Suprapubic skin (tissue), 4 donors: ENCODE measurements at regions not wholly inside any gene's neighbourhood (a gene's known extent, or its start where the extent isn't known, plus 50 kb on each side); places are given as distances from the start of the nearest gene placed in this dataset.

Experiments used
- DNase-seq, 2 donors: peaks; one replicate each; pipeline ENCODE4 v3.0.0-alpha.2; 2019; ENCODE audit warnings: low spot score in 2 of 2
- H3K27ac ChIP-seq: fragments of 200-600 bp; sonication (generic); one replicate; pipeline ENCODE4 v1.5.1; 2019
- H3K27me3 ChIP-seq: fragments of 200-600 bp; sonication (generic); one replicate; pipeline ENCODE4 v1.5.1; 2019
- H3K36me3 ChIP-seq: fragments of 200-600 bp; sonication (generic); one replicate; pipeline ENCODE4 v1.5.1; 2019
- H3K4me1 ChIP-seq: fragments of 200-600 bp; sonication (generic); one replicate; pipeline ENCODE4 v1.5.1; 2019
- H3K4me3 ChIP-seq: fragments of 200-600 bp; sonication (generic); one replicate; pipeline ENCODE4 v1.5.1; 2019; ENCODE audit warnings: mild to moderate bottlenecking
- H3K9me3 ChIP-seq: fragments of 200-600 bp; sonication (generic); one replicate; pipeline ENCODE4 v1.5.1; 2019
- EP300 ChIP-seq: sonication (generic); formaldehyde crosslinking; IDR thresholded peaks from one replicate; pipeline ENCODE4 v1.6.1; 2017; ENCODE audit warnings: antibody characterized with exemption
- POLR2A ChIP-seq, 2 donors: fragments of 450-650 bp; IDR thresholded peaks; one replicate each; pipeline ENCODE4 v1.6.1; 2017; ENCODE audit warnings: antibody characterized with exemption in 2 of 2, mild to moderate bottlenecking in 2 of 2, moderate library complexity in 2 of 2
- POLR2AphosphoS5 ChIP-seq, 3 donors: sonication (generic); formaldehyde crosslinking; IDR thresholded peaks; one replicate each; pipeline ENCODE4 v1.6.1; 2017; ENCODE audit warnings: antibody characterized with exemption in 3 of 3
- WGBS: methylation state at CpG from one replicate; pipeline ENCODE4 v1.1.5; 2018; 5-methylcytosine and 5-hydroxymethylcytosine counted together
- TF ChIP-seq, protein P1 (sequence below), 2 donors: fragments of 200-600 bp in 1 of 2; fragments of 450-650 bp in 1 of 2; sonication (generic) in 1 of 2; IDR thresholded peaks; one replicate each; pipeline ENCODE4 v1.5.1; 2016 to 2019; ENCODE audit warnings: antibody characterized with exemption in 2 of 2, mild to moderate bottlenecking in 1 of 2, moderate library complexity in 1 of 2

DNA sequence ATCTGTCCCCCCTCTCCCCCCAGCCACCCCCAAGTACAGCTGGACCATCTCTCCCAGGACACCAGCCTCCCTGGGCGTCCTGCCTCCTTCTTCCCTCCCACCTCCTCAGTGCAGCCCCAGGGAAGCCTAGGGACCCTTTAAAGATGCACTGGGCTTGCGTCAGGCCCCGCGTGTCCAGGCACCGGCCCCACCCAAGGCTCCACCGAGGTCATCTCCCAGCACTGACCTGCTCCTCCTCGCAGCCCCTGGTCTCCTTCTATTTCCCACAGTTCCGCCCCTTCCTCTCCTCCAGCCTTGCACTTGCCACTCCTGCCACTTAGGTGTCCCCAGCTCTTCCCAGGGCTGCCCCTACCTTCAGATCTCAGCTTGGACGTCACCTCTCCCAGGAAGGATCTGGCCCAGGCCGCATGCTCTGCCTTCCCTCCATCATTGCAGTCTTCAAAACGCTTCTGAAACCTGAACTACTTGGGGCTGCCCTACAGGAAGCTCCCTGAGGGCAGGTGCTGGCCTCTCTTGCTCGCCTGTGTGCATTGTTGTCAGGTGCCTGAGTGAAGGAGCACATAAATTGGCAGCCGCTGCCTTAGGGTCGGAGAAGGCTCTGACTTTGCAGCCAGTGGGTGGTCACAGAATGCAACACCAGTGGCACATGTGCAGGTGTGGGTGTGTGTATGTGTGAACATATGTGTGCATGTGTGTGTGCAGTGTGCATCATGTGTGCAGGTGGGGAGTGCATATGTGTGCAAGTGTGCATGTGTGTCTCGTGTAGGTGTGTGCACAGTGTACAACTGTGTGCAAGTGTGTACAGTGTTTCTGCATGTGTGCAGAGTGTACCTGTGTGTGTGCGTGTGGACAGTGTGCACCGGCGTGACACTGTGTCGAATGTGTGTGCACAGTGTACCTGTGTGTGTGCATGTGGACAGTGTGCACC, 152.9 kb downstream of the C9orf50 start:
- DNase-seq, result no peak
- H3K27ac ChIP-seq, result no peak overlapping the region
- H3K4me1 ChIP-seq, result peaks cover 34% of the 10 kb centered on the region
- no peaks in the 10 kb centered on the region for H3K9me3 ChIP-seq
- no peaks in the 10 kb centered on the region for H3K36me3 ChIP-seq
- no peak for TF ChIP-seq POLR2AphosphoS5 (IDR thresholded peaks at IDR 0.05)
- no peak for TF ChIP-seq EP300
- TF ChIP-seq, protein P1, sequence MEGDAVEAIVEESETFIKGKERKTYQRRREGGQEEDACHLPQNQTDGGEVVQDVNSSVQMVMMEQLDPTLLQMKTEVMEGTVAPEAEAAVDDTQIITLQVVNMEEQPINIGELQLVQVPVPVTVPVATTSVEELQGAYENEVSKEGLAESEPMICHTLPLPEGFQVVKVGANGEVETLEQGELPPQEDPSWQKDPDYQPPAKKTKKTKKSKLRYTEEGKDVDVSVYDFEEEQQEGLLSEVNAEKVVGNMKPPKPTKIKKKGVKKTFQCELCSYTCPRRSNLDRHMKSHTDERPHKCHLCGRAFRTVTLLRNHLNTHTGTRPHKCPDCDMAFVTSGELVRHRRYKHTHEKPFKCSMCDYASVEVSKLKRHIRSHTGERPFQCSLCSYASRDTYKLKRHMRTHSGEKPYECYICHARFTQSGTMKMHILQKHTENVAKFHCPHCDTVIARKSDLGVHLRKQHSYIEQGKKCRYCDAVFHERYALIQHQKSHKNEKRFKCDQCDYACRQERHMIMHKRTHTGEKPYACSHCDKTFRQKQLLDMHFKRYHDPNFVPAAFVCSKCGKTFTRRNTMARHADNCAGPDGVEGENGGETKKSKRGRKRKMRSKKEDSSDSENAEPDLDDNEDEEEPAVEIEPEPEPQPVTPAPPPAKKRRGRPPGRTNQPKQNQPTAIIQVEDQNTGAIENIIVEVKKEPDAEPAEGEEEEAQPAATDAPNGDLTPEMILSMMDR (IDR thresholded peaks at IDR 0.05), result no peak
- TF ChIP-seq POLR2A (IDR thresholded peaks at IDR 0.05), result no peak
- H3K4me3 ChIP-seq, result no peak overlapping the region
- no peaks in the 10 kb centered on the region for H3K27me3 ChIP-seq
- WGBS, result 87% methylated on average over 19 of the region's 19 CpGs

DNA sequence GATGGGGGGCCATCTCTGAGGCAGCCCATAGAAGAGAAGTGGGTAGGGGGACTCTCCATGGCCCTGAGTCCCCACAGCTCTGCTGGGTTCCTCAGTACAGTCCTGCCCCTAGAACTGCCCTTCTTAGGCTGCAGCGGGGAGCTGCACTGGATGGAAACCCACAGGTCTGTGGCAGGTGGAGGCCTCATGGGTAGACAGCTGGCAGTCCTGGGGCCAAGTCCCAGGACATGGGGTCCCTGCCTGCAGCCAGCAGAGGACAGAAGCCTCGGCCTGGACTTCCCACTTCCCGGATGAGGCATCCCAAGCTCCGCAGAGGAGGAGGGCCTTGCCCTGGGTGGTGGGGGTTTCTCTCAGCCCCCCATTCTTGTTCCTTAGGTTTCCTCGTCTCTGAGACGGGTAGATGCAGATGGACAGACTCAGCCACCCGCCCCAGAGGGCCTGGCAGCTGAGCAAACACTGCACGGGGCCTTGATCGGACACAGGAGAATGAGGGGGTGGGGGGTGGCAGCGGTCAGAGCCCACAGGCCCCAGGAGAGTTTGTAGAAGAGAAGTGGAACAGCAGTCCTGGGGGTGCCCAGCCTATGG, 153.8 kb downstream of the C9orf50 start:
- peaks cover 32% of the 10 kb centered on the region for H3K4me1 ChIP-seq
- no peaks in the 10 kb centered on the region for H3K36me3 ChIP-seq
- H3K9me3 ChIP-seq, result no peaks in the 10 kb centered on the region
- TF ChIP-seq, protein P1 (IDR thresholded peaks at IDR 0.05), result no peak
- TF ChIP-seq POLR2A (IDR thresholded peaks at IDR 0.05), result no peak
- no peak for TF ChIP-seq POLR2AphosphoS5 (IDR thresholded peaks at IDR 0.05)
- TF ChIP-seq EP300, result no peak
- H3K27ac ChIP-seq, result no peak overlapping the region
- H3K27me3 ChIP-seq, result no peaks in the 10 kb centered on the region
- 90% methylated on average over 8 of the region's 10 CpGs for WGBS
- no peak overlapping the region for H3K4me3 ChIP-seq
- no peak for DNase-seq

DNA sequence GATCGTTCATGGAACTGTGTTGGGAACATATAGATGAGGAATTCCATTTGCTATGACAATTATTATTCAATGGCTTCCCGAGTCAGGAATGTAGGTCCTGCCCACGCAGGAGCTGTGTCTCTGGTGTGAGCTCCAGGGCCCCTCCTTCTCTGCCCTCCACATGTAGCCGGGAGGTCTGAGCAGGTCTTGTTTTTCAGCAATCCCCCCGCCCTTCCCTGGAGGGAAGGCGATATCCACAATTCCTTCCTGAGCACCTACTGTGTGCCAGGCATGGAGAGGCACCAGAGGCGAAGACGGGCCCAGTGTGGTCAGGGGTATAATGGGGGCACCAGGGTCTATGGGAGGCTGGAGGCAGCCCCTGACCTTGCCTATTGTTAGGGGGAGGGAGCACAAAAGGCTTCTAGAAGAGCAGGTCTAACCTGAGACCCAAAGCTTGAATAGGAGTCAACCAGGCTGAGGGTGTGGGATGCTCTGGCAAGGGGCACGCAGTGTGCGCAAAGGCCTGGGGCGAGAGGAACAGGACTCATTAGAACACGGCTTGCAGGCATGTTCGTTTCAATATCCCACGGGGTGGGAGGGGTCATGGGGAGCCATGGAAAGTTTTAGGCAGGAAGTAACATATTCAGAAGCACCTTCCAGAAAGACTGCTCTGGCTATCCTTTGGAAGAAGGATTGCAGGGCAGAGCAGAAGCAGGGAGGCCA, 154.9 kb downstream of the C9orf50 start:
- Histone ChIP-seq H3K4me3 (no peak overlapping the region), H3K27ac (peak overlapping the region; percentile 16), H3K9me3 (no peaks in the 10 kb centered on the region), H3K36me3 (no peaks in the 10 kb centered on the region), H3K4me1 (peaks cover 36% of the 10 kb centered on the region), H3K27me3 (no peaks in the 10 kb centered on the region)
- DNase-seq, result no peak
- 43% methylated on average over 14 of the region's 14 CpGs for WGBS
- TF ChIP-seq, protein P1 (IDR thresholded peaks at IDR 0.05), result no peak
- no peak for TF ChIP-seq POLR2AphosphoS5 (IDR thresholded peaks at IDR 0.05)
- no peak for TF ChIP-seq EP300
- no peak for TF ChIP-seq POLR2A (IDR thresholded peaks at IDR 0.05)

DNA sequence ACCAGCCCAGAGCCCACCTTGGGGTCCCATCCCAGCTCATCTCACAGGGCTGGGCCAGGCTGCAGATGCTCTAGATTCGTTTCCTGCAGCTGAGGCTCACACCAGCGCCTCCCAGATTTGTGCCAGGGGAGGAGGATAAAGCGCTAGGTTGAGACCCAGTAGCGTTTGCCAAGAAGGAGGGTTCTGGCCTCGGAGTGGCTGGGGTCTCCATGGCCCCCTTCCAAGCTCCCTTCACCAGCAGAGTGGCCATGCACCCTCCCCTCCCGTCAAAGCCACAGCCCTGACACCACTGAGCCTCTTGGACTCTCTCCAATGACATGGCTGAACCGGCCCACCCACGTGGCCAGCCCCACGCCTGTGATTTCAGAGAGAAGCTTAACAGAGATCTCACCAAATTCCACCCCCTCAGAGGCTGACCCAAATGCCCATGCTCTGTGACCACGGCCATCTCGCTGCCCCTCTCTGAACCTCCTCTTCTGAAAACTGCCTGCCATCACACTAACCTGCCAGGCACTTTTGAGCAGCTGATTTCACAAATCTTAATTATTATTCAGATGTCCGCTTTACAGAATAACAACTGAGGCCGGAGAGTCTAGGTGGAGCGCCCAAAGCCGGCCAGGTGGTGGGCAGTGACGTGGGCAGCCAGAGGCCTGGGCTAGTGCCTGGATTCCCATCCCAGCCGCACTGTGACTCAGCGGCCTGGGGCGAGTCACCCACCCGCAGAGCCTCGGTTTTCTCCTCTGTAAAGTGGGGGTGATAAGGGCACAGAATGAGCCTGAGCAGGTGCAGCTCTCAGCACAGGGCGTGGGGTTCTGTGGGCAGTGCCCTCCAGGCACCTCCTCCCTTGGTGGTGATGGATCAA, 155.7 kb downstream of the C9orf50 start:
- H3K27ac ChIP-seq, result peak overlapping the region; percentile 7
- TF ChIP-seq POLR2A (IDR thresholded peaks at IDR 0.05), result no peak
- TF ChIP-seq, protein P1 (IDR thresholded peaks at IDR 0.05), result no peak
- no peak for TF ChIP-seq POLR2AphosphoS5 (IDR thresholded peaks at IDR 0.05)
- TF ChIP-seq EP300, result no peak
- whole genome bisulfite sequencing, result 30% methylated on average over 20 of the region's 22 CpGs

More for the DNA sequence above, 155.7 kb downstream of the C9orf50 start:
- Histone ChIP-seq H3K4me3 (no peak overlapping the region), H3K27me3 (no peaks in the 10 kb centered on the region), H3K4me1 (peaks cover 37% of the 10 kb centered on the region), H3K9me3 (no peaks in the 10 kb centered on the region), H3K36me3 (no peaks in the 10 kb centered on the region)
- DNase-seq, result no peak
